ENCODE measurements at regions not wholly inside any gene's neighbourhood (a gene's known extent, or its start where the extent isn't known, plus 50 kb on each side); places are given as distances from the start of the nearest gene placed in this dataset.
"Not testable (repeated sequence)": the region's sequence is repeated elsewhere in the genome, so short reads cannot be mapped to it uniquely, and the experiment has no call there.

GRCh38 chr1:273772-274171 is 177.7 kb downstream of the OR4F29 start:
- not testable (repeated sequence) for H2BK120ac ChIP-seq (ENCODE audit: low read depth, low read length, poor library complexity, severe bottlenecking); H3K56ac ChIP-seq (ENCODE audit: insufficient read length, low read depth, low read length); H3K27ac Mint-ChIP-seq; H3K79me1 ChIP-seq (ENCODE audit: insufficient read depth, low read depth, low read length, poor library complexity, severe bottlenecking); H3K4me2 ChIP-seq (ENCODE audit: insufficient read depth, insufficient read length, low read length); H3K36me3 Mint-ChIP-seq (ENCODE audit: insufficient read depth in 1 of 3, low read depth in 3 of 3); H4K5ac ChIP-seq (ENCODE audit: insufficient read length, low read depth, low read length); H3T11ph ChIP-seq (ENCODE audit: low read length); H4K91ac ChIP-seq (ENCODE audit: insufficient read length, low read depth, low read length); H2BK12ac ChIP-seq (ENCODE audit: insufficient read length, low read depth, low read length); H2BK20ac ChIP-seq (ENCODE audit: low read depth, low read length, poor library complexity, severe bottlenecking); H3K27me3 Mint-ChIP-seq (ENCODE audit: low read depth); H3K4ac ChIP-seq (ENCODE audit: low read depth, low read length); H2AK5ac ChIP-seq (ENCODE audit: insufficient read length, low read length); H2BK15ac ChIP-seq (ENCODE audit: low read depth, low read length); H3K79me2 ChIP-seq (ENCODE audit: insufficient read depth, low read length); H3K23me2 ChIP-seq (ENCODE audit: insufficient read length, low read depth, low read length, poor library complexity, severe bottlenecking); H3K4me3 Mint-ChIP-seq; H3K14ac ChIP-seq (ENCODE audit: insufficient read depth, low read length); H2BK5ac ChIP-seq (ENCODE audit: insufficient read length, low read length); H3K9me3 Mint-ChIP-seq; H3K9ac ChIP-seq (ENCODE audit: extremely low read depth, insufficient read length, low read length); H3K4me1 ChIP-seq (ENCODE audit: insufficient read depth, low read length); H3K9me3 ChIP-seq (ENCODE audit: control insufficient read depth, low read depth, low read length); H3K27me3 ChIP-seq (ENCODE audit: insufficient read depth, low read length); H3K4me1 Mint-ChIP-seq; H4K20me1 ChIP-seq (ENCODE audit: control insufficient read depth, insufficient read depth, insufficient read length); H3K27ac ChIP-seq (ENCODE audit: insufficient read length, low read depth, low read length); DNase-seq; H4K8ac ChIP-seq (replicated peaks; ENCODE audit: insufficient read length, low read depth, low read length); H2AFZ ChIP-seq (ENCODE audit: low read length); H3K23ac ChIP-seq (ENCODE audit: insufficient read length, low read depth, low read length); H3K18ac ChIP-seq (ENCODE audit: insufficient read length, low read depth, low read length)
- WGBS (ENCODE audit: extremely low coverage, insufficient read length, low lambda C conversion rate) = no CpG with 5 or more reads among the region's 2 CpGs
